HEK293T (cell line): ENCODE measurements at regions not wholly inside any gene's neighbourhood (a gene's known extent, or its start where the extent isn't known, plus 50 kb on each side); places are given as distances from the start of the nearest gene placed in this dataset.

Source experiments
- ARNT ChIP-seq: fragments of 450-650 bp; IDR thresholded peaks from 2 replicates; pipeline ENCODE4 v1.6.1; 2017; ENCODE audit warnings: mild to moderate bottlenecking
- ELF4 ChIP-seq: fragments of 450-650 bp; IDR thresholded peaks from 2 replicates; pipeline ENCODE4 v1.6.1; 2017; ENCODE audit warnings: antibody characterized with exemption
- HDGF ChIP-seq: fragments of 450-650 bp; IDR thresholded peaks from 2 replicates; pipeline ENCODE4 v1.6.1; 2017; ENCODE audit warnings: antibody characterized with exemption, borderline replicate concordance
- PKNOX1 ChIP-seq: fragments of 450-650 bp; IDR thresholded peaks from 2 replicates; pipeline ENCODE4 v1.6.1; 2016
- SUZ12 ChIP-seq: fragments of 450-650 bp; IDR thresholded peaks from 2 replicates; pipeline ENCODE4 v1.6.1; 2016; ENCODE audit warnings: mild to moderate bottlenecking

- TF ChIP-seq ARNT: no peak
- no peak for TF ChIP-seq SUZ12
- TF ChIP-seq PKNOX1: no peak
- no peak for TF ChIP-seq ELF4
- TF ChIP-seq HDGF: no peak
Measured at GRCh38 chr3:72352176-72352575, 496.1 kb downstream of the SHQ1 start.
